NK-92 treated with Interleukin-12 subunit alpha and Interleukin-12 subunit beta, amount 100 ng/mL, for 24 hours (cell line): ENCODE measurements at regions not wholly inside any gene's neighbourhood (a gene's known extent, or its start where the extent isn't known, plus 50 kb on each side); places are given as distances from the start of the nearest gene placed in this dataset.
A peak's percentile ranks its signal among the peaks of the same experiment; 100 is the strongest.

Source experiments
- DNase-seq: peaks from one replicate; lab custom pipeline; 2025; lab: John Stamatoyannopoulos, UW

DNA sequence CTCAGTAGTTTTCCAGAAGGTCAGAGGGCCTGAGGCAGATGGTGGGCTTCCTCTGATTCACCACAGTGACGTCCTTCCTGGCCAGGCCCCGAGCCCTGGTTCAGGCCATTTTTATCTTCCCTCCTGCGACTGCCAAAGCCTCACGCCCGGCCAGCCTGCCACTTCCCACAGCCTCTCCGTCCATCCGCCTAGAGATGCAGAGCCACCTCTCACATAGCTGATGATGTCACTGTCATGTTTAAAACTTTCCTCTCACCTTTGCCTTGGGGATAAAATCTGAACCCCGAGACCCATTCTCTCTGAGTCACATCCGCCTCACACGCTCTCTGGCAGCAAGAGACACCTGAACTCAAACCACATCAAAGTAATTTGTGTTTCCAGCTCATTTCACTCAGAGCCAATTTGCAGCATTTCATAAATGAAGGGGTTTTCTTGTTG, 175.3 kb downstream of the QDPR start:
- DNase-seq, result peak; percentile 42

- no peak for DNase-seq
Measured at GRCh38 chr4:17336069-17336468, 175.8 kb downstream of the QDPR start.

- DNase-seq, result no peak
Measured at GRCh38 chr4:17335371-17335770, 176.5 kb downstream of the QDPR start.

- no peak for DNase-seq
Measured at GRCh38 chr4:17332478-17332877, 179.4 kb downstream of the QDPR start.

GRCh38 chr4:17329046-17329445, 182.8 kb downstream of the QDPR start:
- DNase-seq, result no peak

- DNase-seq, result no peak
Measured at GRCh38 chr4:17328141-17328815, 183.6 kb downstream of the QDPR start.

DNA sequence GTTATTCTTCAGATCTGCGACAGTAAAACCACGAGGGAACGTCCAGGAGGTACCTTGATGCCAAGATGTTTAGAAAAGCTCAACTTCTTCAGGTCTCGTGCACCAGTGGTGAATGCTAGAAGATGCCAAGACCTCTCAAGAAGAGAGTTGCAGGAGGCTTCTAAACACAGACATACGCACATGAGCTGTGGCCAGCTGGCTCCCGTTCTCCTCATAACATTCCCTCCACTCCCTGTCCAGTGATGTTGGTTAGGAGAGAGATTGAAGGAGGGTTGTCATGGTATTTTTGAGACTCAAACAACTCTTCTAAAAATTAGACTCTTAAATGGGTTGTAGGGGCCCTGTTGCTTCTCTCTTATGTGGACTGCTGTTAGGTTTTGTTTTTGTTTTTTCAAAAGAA, 184.3 kb downstream of the QDPR start:
- no peak for DNase-seq

- no peak for DNase-seq
Measured at GRCh38 chr4:17326756-17327155, 185.1 kb downstream of the QDPR start.

DNA sequence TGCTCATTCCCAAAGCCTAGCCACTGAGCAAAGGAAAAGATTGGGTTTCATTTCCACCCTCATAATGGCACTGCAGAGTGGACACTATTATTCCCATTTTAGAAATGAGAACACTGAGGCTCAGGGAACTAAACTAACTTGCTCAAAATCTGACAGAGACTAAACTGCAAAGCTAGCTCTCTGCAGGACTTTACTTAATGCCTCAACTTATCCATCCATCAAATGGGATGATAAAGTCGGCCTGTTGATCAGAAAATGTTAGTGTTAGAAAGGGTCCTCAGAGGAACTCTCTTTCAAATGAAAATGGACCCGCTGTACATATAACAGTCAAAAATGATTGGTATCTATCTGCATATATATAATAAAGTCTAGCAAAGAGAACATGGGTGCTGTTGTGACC, 186.8 kb downstream of the QDPR start:
- no peak for DNase-seq

DNA sequence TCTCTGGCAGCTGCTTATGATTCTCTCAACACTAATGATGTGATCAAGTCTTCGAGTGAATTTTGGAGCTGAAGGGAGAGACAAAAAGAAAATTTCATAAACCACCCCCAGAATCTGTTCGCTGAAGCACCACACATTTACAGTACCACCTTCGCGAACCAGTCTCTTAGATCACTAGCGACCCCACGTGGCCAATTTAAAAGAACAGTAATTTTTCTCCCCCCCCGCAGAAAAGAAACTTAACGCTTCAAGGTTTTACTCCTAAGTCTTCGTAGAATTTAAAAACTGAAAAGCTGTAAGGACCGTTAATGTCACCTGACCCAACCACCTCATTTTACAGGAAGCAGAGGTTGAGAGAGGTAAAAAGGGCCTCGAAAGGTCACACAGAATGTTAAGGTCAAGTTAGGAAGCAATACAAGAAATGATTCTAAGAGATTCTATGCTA, 187.5 kb downstream of the QDPR start:
- no peak for DNase-seq

DNA sequence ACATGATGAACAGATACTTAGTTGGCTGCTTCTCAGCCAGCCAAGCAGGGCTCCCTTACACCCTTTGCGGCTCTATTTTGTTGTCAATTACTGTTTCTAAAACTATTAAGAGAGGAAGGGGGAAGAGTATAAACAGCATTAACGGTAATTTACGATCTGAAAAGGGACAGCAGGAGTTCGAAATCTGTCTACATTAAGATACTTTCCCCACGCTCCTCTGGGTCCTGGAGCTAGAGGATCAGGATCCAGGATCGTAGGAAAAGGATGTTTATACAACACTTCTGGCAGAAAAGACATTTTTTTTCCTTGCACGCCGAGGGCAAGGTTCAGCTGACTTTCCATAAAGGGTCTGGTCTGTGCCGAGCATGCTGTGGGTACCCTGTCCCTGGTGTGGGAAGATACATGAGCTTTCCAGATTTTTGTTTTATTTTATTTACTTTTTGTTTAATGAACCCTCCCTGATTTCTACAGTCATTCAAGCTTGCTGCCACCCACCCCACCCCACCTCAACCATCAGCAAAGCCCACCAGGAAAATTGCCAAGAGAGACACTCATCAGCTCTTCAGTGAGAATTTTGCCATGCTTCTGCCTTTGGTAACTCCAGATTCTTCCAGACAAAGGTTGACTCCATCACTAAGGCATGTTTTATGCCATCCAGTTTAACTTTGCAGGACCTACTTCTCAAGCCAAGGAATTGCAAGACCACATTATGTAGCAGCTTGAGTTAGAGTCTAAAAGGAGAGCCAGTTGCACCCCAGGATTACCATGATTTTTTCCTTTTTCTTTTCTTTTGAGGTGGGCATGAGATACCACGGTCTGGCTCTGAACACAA, 188.1 kb downstream of the QDPR start:
- no peak for DNase-seq

- DNase-seq, result no peak
Measured at GRCh38 chr4:17322514-17322913, 189.4 kb downstream of the QDPR start.

DNA sequence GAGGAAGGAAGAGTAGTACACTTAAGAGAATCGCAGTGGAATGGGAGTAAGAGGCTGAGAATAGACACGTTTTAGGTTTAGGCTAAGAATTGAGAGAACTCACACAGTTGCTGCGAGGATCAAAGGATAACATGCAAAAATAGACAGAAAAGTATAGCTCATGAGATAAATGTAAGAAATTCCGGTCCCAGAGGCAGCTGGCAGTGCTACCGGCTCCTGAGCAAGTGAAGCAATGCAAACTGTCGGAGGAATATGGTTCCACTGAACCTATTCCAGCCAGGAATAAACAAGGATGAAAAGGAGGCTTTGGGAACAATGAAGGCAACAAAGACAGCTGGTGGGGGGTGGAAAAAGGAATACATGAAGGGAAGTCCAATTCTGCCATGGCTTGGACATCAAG, 191.8 kb downstream of the QDPR start:
- no peak for DNase-seq

DNA sequence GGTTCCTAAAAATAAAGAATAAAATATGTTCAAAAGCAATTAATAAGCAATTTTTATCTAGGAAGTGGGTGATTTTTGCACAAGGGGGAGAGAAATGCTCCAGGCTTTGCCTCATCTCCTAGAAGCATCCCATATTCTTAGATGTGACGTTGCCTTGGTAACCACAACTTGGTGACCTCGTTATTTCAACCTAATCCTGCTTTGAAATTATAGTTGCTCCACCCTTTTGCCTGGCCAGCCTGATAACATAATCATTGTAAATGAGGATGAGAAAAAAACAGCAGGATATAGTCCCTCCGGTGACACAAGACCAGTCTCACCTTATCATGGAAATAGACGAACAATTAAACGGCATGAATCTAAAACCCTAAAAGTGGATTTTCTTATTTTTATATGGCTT, 194.4 kb downstream of the QDPR start:
- no peak for DNase-seq

DNA sequence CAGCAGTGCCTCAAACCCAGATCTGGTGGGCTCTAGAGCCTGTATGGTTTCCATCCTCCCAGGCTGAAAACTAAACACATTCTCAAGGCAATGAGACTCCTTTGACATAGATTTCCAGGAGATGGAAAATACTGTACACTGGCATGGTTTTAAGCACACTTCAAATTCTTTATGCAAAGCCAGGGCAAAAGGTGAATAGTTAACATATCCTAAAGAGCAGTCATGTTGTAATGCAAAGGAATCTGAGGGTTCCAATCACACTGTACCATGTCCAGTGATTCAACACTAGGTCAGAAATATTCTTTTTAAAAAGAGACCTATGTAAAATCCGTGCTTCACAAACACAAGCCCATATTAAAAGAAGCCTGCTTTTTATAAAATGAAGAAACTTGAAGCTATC, 195.3 kb downstream of the QDPR start:
- no peak for DNase-seq

- no peak for DNase-seq
Measured at GRCh38 chr4:17315459-17315858, 196.4 kb downstream of the QDPR start.

GRCh38 chr4:17313194-17313593, 198.7 kb downstream of the QDPR start:
- DNase-seq, result no peak

DNA sequence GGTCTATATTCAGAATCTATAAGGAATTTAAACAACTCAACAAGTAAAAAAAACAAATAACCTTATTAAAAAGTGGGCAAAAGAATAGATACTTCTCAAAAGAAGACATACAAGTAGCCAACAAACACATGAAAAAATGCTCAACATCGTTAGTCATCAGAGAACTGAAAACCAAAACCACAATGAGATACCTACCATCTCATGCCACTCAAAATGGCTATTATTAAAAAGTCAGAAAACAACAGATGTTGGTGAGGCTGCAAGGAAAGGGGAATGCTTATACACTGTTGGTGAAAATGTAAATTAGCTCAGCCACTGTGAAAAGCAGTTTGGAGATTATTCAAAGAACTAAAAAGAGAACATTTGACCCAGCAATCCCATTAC, 201.6 kb downstream of the QDPR start:
- no peak for DNase-seq

GRCh38 chr4:17309567-17310268, 202.2 kb downstream of the QDPR start:
- no peak for DNase-seq

GRCh38 chr4:17301869-17302268, 210.0 kb downstream of the QDPR start:
- no peak for DNase-seq

GRCh38 chr4:17301266-17301665, 210.6 kb downstream of the QDPR start:
- no peak for DNase-seq

DNA sequence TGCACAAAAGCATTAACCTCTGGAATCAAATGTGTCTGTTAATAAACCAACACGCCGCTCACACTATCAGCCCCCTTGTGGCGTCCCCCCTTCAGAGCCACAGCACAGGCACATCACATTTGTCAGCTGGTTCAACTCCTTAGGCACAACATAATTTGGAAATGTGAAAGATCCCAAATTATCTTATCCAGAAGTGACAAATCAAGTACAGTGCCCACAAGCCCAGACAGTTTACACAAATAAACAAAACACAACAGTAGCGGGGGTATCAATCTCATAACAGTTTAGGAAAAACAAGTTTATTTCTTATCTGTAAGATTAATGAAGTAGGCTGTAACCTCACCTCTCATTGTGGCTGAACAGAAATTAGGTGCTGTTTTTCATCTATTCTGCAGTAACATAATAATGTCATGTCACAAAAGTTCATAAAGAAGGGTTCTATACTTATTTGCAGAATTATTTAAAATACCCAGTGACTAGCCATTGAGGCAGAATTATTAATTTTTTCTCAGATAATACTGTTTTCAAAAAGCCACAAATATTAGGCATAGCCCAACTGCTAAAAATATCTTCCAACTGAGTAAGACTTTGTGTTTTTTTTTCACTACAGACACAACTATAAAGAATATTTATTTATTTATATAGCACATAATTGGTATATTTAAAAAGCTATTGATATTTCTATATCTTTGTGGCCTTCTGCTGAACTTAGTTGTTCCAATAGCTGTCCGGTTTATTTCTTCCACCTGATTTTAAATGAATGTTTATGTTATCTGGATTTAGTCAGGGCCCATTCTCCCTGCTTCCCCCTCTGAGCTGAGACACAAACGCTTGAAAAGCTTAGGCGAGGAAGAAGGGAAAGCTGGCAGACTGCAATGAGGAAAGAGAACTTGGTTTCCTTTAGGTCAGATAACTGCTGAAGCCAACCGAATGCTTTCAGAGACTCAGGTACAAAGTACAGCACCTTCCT, 214.7 kb downstream of the QDPR start:
- DNase-seq, result no peak
